Upper lobe of left lung (tissue), 6 donors: ENCODE measurements at regions not wholly inside any gene's neighbourhood (a gene's known extent, or its start where the extent isn't known, plus 50 kb on each side); places are given as distances from the start of the nearest gene placed in this dataset.

ENCODE experiments used
- ATAC-seq, 2 donors: fragments of 200-7000 bp; cut with Tn5 transposase; one replicate each; pipeline ENCODE4 v1.9.1; 2022; ENCODE audit warnings: mild to moderate bottlenecking in 2 of 2, moderate library complexity in 2 of 2; ENCODE audit not compliant: low FRiP score in 2 of 2
- DNase-seq, 2 donors: peaks; one replicate each; pipeline ENCODE4 v3.0.0-alpha.2; 2019 to 2020
- H3K27ac ChIP-seq, 4 donors: fragments of 200-600 bp; sonication (generic); one replicate each; pipeline ENCODE4 v1.5.1; 2016 to 2019
- H3K27me3 ChIP-seq, 4 donors: fragments of 200-600 bp; sonication (generic); one replicate each; pipeline ENCODE4 v1.5.1; 2017 to 2019
- H3K36me3 ChIP-seq, 4 donors: fragments of 200-600 bp; sonication (generic); one replicate each; pipeline ENCODE4 v1.5.1; 2016 to 2019
- H3K4me1 ChIP-seq, 4 donors: fragments of 200-600 bp; sonication (generic); one replicate each; pipeline ENCODE4 v1.5.1; 2018 to 2019
- H3K4me3 ChIP-seq, 4 donors: fragments of 200-600 bp; sonication (generic); one replicate each; pipeline ENCODE4 v1.5.1; 2017 to 2019; ENCODE audit warnings: mild to moderate bottlenecking in 2 of 4, moderate library complexity in 1 of 4
- H3K9me3 ChIP-seq, 4 donors: fragments of 200-600 bp; sonication (generic); one replicate each; pipeline ENCODE4 v1.5.1; 2018 to 2019
- CTCF ChIP-seq, 6 experiments: fragments of 450-650 bp in 4 of 6; fragments of 200-600 bp in 2 of 6; sonication (generic) in 2 of 6; IDR thresholded peaks; one replicate each; pipeline ENCODE4 v1.5.1; 2016 to 2019; ENCODE audit warnings: antibody characterized with exemption in 6 of 6
- EP300 ChIP-seq, 4 donors: sonication (generic); formaldehyde crosslinking; IDR thresholded peaks; one replicate each; pipeline ENCODE4 v1.5.1; 2017; ENCODE audit warnings: antibody characterized with exemption in 4 of 4, control low read depth in 2 of 4
- POLR2A ChIP-seq, 4 donors: fragments of 450-650 bp; IDR thresholded peaks; one replicate each; pipeline ENCODE4 v1.5.1; 2016 to 2017; ENCODE audit warnings: antibody characterized with exemption in 4 of 4, mild to moderate bottlenecking in 2 of 4
- POLR2AphosphoS5 ChIP-seq, 2 donors: sonication (generic); formaldehyde crosslinking; IDR thresholded peaks; one replicate each; pipeline ENCODE4 v1.5.1; 2017; ENCODE audit warnings: antibody characterized with exemption in 2 of 2
- WGBS, 2 donors: methylation state at CpG; one replicate each; pipeline ENCODE4 v1.1.5; 2017 to 2018; 5-methylcytosine and 5-hydroxymethylcytosine counted together
- donor health status: DM: no; HTN: no; CAD: no; lungs with moderate emphysema.
- donor health status: DM: no; HTN: yes; CAD: no; lungs with severe emphysema.

- Histone ChIP-seq H3K27me3 (peaks cover 0 to 5% (median 0%) of the 10 kb centered on the region in 4 donors), H3K4me1 (no peaks in the 10 kb centered on the region), H3K36me3 (no peaks in the 10 kb centered on the region), H3K4me3 (no peak overlapping the region), H3K9me3 (no peaks in the 10 kb centered on the region), H3K27ac (no peak overlapping the region)
- no peak for TF ChIP-seq EP300 (IDR thresholded peaks at IDR 0.05)
- no peak for TF ChIP-seq CTCF (IDR thresholded peaks at IDR 0.05)
- TF ChIP-seq POLR2AphosphoS5 (IDR thresholded peaks at IDR 0.05) = no peak
- no peak for TF ChIP-seq POLR2A (IDR thresholded peaks at IDR 0.05)
- no peak for DNase-seq
- 77 to 86% methylated on average over 17 of the region's 17 CpGs for WGBS, 2 donors
- no peak for ATAC-seq
These were observed 474.4 kb downstream of the BRD1 start for GRCh38 chr22:49353235-49353634.

DNA sequence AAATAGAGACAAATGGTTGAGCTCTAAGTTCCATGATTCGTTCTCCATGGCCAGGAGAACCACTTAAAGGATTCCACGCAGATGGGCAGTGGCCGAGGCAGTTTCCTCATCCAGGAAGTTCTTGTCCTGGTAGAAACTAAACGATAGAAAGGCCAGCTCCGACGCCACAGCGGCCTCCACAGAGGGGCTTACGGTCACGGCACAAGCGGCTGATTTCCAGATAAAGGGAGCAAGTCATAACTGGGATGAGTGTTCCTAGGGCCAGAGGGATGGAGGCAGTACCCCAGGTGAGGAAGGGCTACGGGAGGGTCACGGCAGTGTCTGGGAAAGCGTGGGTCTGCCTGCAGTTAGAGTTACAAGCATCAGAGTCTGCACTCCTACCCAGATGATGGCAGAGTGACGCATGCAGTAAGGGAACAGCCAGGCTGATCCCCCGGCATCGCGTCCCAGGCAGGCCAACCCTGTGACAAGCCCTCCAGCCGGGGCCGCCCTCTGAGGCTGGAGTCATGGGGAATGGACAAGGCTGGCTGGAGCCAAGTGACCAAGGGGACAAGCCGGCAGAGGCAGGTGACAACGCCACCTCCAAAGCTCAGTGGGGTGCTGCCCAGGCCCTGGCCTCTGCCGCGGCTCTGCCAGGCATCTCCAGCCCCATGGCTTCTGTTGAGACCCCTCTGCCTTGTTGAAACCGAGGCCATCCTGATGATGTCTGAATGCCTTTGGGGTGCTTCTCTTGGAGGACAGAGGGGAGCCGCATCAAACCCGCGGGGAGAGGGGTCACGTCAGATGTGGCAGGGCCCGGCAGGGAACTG lies 475.1 kb downstream of the BRD1 start:
- Histone ChIP-seq H3K27ac (no peak overlapping the region), H3K9me3 (no peaks in the 10 kb centered on the region), H3K36me3 (no peaks in the 10 kb centered on the region), H3K4me3 (no peak overlapping the region), H3K4me1 (no peaks in the 10 kb centered on the region), H3K27me3 (peaks cover 0 to 5% (median 0%) of the 10 kb centered on the region in 4 donors)
- no peak for DNase-seq
- TF ChIP-seq POLR2AphosphoS5 (IDR thresholded peaks at IDR 0.05) = no peak
- no peak for TF ChIP-seq CTCF (IDR thresholded peaks at IDR 0.05)
- TF ChIP-seq POLR2A (IDR thresholded peaks at IDR 0.05) = no peak
- no peak for TF ChIP-seq EP300 (IDR thresholded peaks at IDR 0.05)
- 84% methylated on average over 27 to 29 of the region's 29 CpGs for whole genome bisulfite sequencing, 2 donors
- ATAC-seq = no peak

GRCh38 chr22:49351761-49352227 lies 475.9 kb downstream of the BRD1 start:
- no peak for DNase-seq
- Histone ChIP-seq H3K27ac (no peak overlapping the region), H3K9me3 (no peaks in the 10 kb centered on the region), H3K27me3 (peaks cover 0 to 5% (median 0%) of the 10 kb centered on the region in 4 donors), H3K4me1 (no peaks in the 10 kb centered on the region), H3K4me3 (no peak overlapping the region), H3K36me3 (no peaks in the 10 kb centered on the region)
- WGBS, 2 donors = 80% methylated on average over 17 to 22 of the region's 22 CpGs
- no peak for TF ChIP-seq EP300 (IDR thresholded peaks at IDR 0.05)
- no peak for TF ChIP-seq CTCF (IDR thresholded peaks at IDR 0.05)
- TF ChIP-seq POLR2A (IDR thresholded peaks at IDR 0.05) = no peak
- no peak for ATAC-seq

DNA sequence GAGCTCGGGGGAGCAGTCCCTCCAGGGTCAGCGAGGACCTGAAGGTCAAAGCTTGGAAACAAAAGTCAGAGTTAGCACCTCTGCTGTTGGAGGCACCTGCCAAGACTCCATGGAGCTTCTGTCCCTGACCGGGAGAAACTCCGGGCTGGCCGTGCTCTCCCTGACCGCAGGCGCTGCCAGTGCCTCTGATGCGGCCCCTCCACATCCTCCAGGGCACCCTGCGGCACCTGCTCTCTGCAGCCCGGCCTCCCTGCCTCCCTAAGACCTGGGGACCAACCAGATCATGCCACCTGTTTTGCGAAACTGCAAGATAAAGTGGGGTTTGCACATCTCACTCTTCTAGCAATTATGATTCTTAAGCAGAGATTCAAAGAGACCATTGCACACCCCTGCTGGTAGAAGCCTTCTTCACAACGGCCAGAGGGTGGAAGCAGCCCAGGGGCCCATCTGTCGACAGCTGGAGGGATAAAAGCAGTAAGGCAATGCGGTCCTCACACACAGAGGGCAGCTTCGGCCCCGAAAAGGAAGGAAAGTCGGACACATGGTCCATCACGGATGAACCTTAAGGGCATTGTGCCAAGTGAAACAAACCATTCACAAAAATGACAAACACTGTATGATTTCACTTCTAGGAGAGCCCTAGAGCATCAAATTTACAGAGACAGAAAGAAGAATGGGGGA lies 477.1 kb downstream of the BRD1 start:
- no peak overlapping the region for H3K27ac ChIP-seq
- WGBS, 2 donors = 56 to 69% methylated on average over 8 to 18 of the region's 18 CpGs
- no peaks in the 10 kb centered on the region for H3K9me3 ChIP-seq
- no peak for ATAC-seq
- peaks cover 0 to 5% (median 0%) of the 10 kb centered on the region in 4 donors for H3K27me3 ChIP-seq
- TF ChIP-seq CTCF (IDR thresholded peaks at IDR 0.05) (no peak), POLR2AphosphoS5 (IDR thresholded peaks at IDR 0.05) (no peak), EP300 (IDR thresholded peaks at IDR 0.05) (no peak), POLR2A (IDR thresholded peaks at IDR 0.05) (no peak)
- no peaks in the 10 kb centered on the region for H3K4me1 ChIP-seq
- H3K36me3 ChIP-seq = no peaks in the 10 kb centered on the region
- no peak overlapping the region for H3K4me3 ChIP-seq
- peak in 1 of 2 donors; percentile 19 for DNase-seq
